GM23338 (cell line): ENCODE measurements at regions not wholly inside any gene's neighbourhood (a gene's known extent, or its start where the extent isn't known, plus 50 kb on each side); places are given as distances from the start of the nearest gene placed in this dataset.

ENCODE experiments used
- CREB1 ChIP-seq: fragments of 250-450 bp; sonication (Bioruptor Pico); IDR thresholded peaks from 2 replicates; pipeline ENCODE4 v1.5.0; 2020; ENCODE audit warnings: low read depth, mild to moderate bottlenecking, moderate library complexity
- CTCF ChIP-seq, 2 experiments: fragments of 200-600 bp in 1 of 2; sonication (generic) in 1 of 2; conservative IDR thresholded peaks; 2 replicates each; pipeline versions ENCODE4 v1.5.1 to v1.6.1; 2016 to 2017; ENCODE audit warnings: antibody characterized with exemption in 2 of 2, low read depth in 2 of 2, mild to moderate bottlenecking in 2 of 2, moderate library complexity in 1 of 2
- EZH2 ChIP-seq: fragments of 200-600 bp; sonication (generic); IDR thresholded peaks from one replicate; pipeline ENCODE4 v1.8.0; 2017; ENCODE audit warnings: antibody characterized with exemption, mild to moderate bottlenecking, low read depth; ENCODE audit not compliant: unreplicated experiment
- POLR2AphosphoS5 ChIP-seq: IDR thresholded peaks from 2 replicates; pipeline ENCODE4 v1.6.1; 2016; ENCODE audit warnings: antibody characterized with exemption, low read depth
- REST ChIP-seq: IDR thresholded peaks from one replicate; pipeline ENCODE4 v1.6.1; 2018; ENCODE audit warnings: antibody characterized with exemption; ENCODE audit not compliant: unreplicated experiment

DNA sequence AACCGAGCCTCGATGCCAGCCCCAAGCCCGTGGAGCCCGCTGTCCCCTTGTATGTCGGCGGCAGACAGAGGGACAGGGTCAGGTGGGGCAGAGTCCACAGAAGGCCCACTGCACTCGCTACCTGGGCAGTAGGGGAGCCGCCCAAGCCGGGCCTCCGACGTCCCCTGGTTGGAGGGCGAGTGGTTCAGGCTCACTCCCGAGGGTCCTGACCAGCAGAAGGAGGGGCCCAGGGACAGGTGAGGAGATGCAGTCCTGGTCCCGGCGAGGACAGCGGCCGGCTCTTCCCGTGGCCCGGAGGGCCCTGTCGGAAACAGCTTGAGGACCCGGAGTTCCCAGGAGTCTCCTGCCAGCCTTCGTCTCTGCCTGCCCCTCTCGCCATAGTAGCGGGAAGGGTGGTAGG, 216.7 kb upstream of the SFSWAP start:
- no peak for TF ChIP-seq REST
- TF ChIP-seq CTCF (conservative IDR thresholded peaks at IDR 0.05; ENCODE audit: low read depth in 2 of 2) = no peak
- TF ChIP-seq CREB1 = no peak
- TF ChIP-seq POLR2AphosphoS5 = no peak
- no peak for TF ChIP-seq EZH2
